ENCODE measurements at regions not wholly inside any gene's neighbourhood (a gene's known extent, or its start where the extent isn't known, plus 50 kb on each side); places are given as distances from the start of the nearest gene placed in this dataset.

DNA sequence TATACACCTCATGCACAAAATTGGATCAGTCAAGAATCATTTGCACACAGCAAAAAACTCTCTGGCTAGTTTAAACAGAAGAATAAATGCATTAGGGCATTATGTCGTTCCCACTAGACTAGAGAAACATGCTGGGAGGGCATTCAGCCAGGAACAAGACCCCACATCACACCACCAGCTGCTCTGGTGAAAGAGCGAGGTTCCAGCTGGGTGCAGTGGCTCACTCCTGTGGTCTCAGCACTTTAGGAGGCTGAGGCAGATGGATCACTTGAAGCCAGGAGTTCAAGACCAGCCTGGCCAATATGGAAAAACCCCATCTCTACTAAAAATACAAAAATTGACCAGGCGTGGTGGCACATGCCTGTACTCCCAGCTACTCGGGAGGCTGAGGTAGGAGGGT is 52.1 kb upstream of the BACE2 start:
- Histone ChIP-seq H3K4me3 (ENCODE audit: low read length in 2 of 2) (no peak overlapping the region), H3K27me3 (ENCODE audit: control insufficient read depth in 1 of 2, insufficient read depth in 2 of 2, low read length in 2 of 2) (peaks cover 4% of the 10 kb centered on the region in 2 donors)

More for the DNA sequence above, 52.1 kb upstream of the BACE2 start:
- no peaks in the 10 kb centered on the region for H3K9me3 ChIP-seq (ENCODE audit: control insufficient read depth in 2 of 2, low read length in 2 of 2)
- no peaks in the 10 kb centered on the region for H3K36me3 ChIP-seq (ENCODE audit: control insufficient read depth in 2 of 2, insufficient read depth in 2 of 2, low read length in 2 of 2)
- no peaks in the 10 kb centered on the region for H3K4me1 ChIP-seq (ENCODE audit: control insufficient read depth, insufficient read depth, low read length)
- no peak overlapping the region for H3K9ac ChIP-seq (ENCODE audit: low read length in 2 of 2)
- H3K27ac ChIP-seq (ENCODE audit: low read length), result no peak overlapping the region
